OCI-LY3 (cell line): ENCODE measurements at regions not wholly inside any gene's neighbourhood (a gene's known extent, or its start where the extent isn't known, plus 50 kb on each side); places are given as distances from the start of the nearest gene placed in this dataset.

ENCODE experiments used
- H2AFZ ChIP-seq: fragments of 200-600, 300-600 bp; shearing (Covaris generic); 2 replicates; pipeline ENCODE4 v1.6.0; 2014; ENCODE audit warnings: antibody characterized with exemption, low read depth, low read length
- H3K27ac ChIP-seq: fragments of 200-600, 300-600 bp; sonication (generic); 2 replicates; pipeline ENCODE4 v1.5.1; 2014; ENCODE audit warnings: mild to moderate bottlenecking, low read length, moderate library complexity, mixed read lengths
- H3K27me3 ChIP-seq: fragments of 200-600, 300-600 bp; sonication (generic); 2 replicates; pipeline ENCODE4 v1.6.1; 2014; ENCODE audit warnings: low read depth, low read length, mixed read lengths
- H3K36me3 ChIP-seq: fragments of 200-600, 300-600 bp; sonication (generic); replicated peaks from 2 replicates; pipeline ENCODE3; 2014; ENCODE audit warnings: low read depth, low read length, mixed read lengths
- H3K4me1 ChIP-seq: fragments of 300-600, 200-600 bp; sonication (generic); 2 replicates; pipeline ENCODE4 v1.6.1; 2014; ENCODE audit warnings: low read length, mixed read lengths
- H3K4me2 ChIP-seq: fragments of 200-600, 300-600 bp; sonication (generic); 2 replicates; pipeline ENCODE4 v1.6.1; 2014; ENCODE audit warnings: low read length, mixed read lengths
- H3K4me3 ChIP-seq: fragments of 300-600, 200-600 bp; sonication (generic); 2 replicates; pipeline ENCODE4 v1.5.1; 2014; ENCODE audit warnings: antibody characterized with exemption, mild to moderate bottlenecking, low read length, moderate library complexity
- H3K79me2 ChIP-seq: fragments of 300-600, 200-600 bp; shearing (Covaris generic); 2 replicates; pipeline ENCODE4 v1.6.1; 2014; ENCODE audit warnings: mild to moderate bottlenecking, low read length, mixed read lengths
- H3K9ac ChIP-seq: fragments of 300-600, 200-600 bp; shearing (Covaris generic); 2 replicates; pipeline ENCODE4 v1.6.0; 2014; ENCODE audit warnings: mild to moderate bottlenecking, low read length, moderate library complexity
- H3K9me3 ChIP-seq: fragments of 200-600, 300-600 bp; shearing (Covaris generic); 2 replicates; pipeline ENCODE4 v1.6.1; 2014; ENCODE audit warnings: low read length, mixed read lengths; ENCODE audit not compliant: insufficient read depth
- H4K20me1 ChIP-seq: fragments of 200-600, 300-600 bp; sonication (generic); 2 replicates; pipeline ENCODE4 v1.6.1; 2016; ENCODE audit warnings: low read length, mixed read lengths; ENCODE audit not compliant: insufficient read depth
- CTCF ChIP-seq: fragments of 200-600, 300-600 bp; sonication (generic); IDR thresholded peaks from 2 replicates; pipeline ENCODE4 v1.5.1; 2014; ENCODE audit warnings: antibody characterized with exemption, low read length, low read depth
- EZH2phosphoT487 ChIP-seq: fragments of 200-600 bp; shearing (Covaris generic); IDR thresholded peaks from 2 replicates; pipeline ENCODE4 v1.6.1; 2018; ENCODE audit warnings: antibody characterized with exemption, mixed run types, low read depth

DNA sequence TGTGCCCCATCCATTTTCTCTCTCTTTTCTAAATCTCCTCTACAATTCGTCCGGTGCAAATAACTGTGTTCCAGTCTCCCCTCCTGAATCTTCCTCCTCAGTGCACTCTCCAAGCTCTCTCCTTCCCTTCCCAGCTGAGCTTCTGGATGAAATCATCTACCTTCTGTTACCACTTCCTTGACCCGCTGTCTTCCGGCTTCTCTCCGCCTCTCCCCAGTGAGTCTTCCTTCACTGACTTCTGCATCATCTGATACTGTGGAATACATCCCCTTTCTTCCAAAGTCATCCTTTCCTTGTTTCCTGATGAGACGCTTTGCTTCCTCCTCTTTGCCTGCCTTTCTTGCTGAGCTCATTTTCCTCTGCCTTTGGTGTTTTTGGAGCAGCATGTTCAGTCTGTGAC, 96.9 kb downstream of the MAB21L3 start:
- no peak overlapping the region for H3K4me2 ChIP-seq
- H3K4me3 ChIP-seq, result no peak overlapping the region
- no peaks in the 10 kb centered on the region for H3K9me3 ChIP-seq
- H2AFZ ChIP-seq, result no peak overlapping the region
- TF ChIP-seq EZH2phosphoT487, result no peak
- TF ChIP-seq CTCF, result no peak
- no peaks in the 10 kb centered on the region for H4K20me1 ChIP-seq
- no peaks in the 10 kb centered on the region for H3K79me2 ChIP-seq
- no peak overlapping the region for H3K9ac ChIP-seq
- H3K36me3 ChIP-seq, result no peaks in the 10 kb centered on the region
- H3K4me1 ChIP-seq, result no peaks in the 10 kb centered on the region
- no peaks in the 10 kb centered on the region for H3K27me3 ChIP-seq
- no peak overlapping the region for H3K27ac ChIP-seq

DNA sequence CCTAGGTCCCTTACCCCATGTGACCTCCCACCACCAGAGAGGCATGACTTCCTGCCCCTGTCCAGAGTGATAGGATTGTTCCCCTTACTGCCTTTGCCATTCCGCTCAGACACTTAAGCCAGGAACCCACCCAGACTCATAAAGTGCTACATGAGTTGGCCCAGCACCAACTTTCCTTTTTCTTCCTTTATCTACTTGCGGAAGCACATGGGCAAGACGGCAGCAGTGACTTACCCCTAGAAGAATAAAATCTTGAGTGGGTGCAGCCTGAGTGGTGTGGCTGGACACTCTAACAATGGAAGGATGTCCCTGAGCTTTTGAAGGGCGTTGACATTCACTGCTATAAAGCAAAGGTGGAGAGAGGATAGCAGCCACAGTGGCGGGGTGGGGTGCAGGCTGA, 100.1 kb downstream of the MAB21L3 start:
- no peak overlapping the region for H3K27ac ChIP-seq
- H4K20me1 ChIP-seq, result no peaks in the 10 kb centered on the region
- H3K79me2 ChIP-seq, result no peaks in the 10 kb centered on the region
- no peaks in the 10 kb centered on the region for H3K36me3 ChIP-seq
- no peak overlapping the region for H3K9ac ChIP-seq
- no peak overlapping the region for H3K4me3 ChIP-seq
- no peaks in the 10 kb centered on the region for H3K27me3 ChIP-seq
- no peaks in the 10 kb centered on the region for H3K4me1 ChIP-seq
- no peaks in the 10 kb centered on the region for H3K9me3 ChIP-seq
- no peak for TF ChIP-seq EZH2phosphoT487
- TF ChIP-seq CTCF, result no peak
- H3K4me2 ChIP-seq, result no peak overlapping the region
- H2AFZ ChIP-seq, result no peak overlapping the region

- no peaks in the 10 kb centered on the region for H3K79me2 ChIP-seq
- H3K4me1 ChIP-seq, result peaks cover 4% of the 10 kb centered on the region
- no peaks in the 10 kb centered on the region for H4K20me1 ChIP-seq
- no peak overlapping the region for H3K9ac ChIP-seq
- H2AFZ ChIP-seq, result no peak overlapping the region
- TF ChIP-seq CTCF, result no peak
- TF ChIP-seq EZH2phosphoT487, result no peak
- H3K27me3 ChIP-seq, result no peaks in the 10 kb centered on the region
- H3K4me2 ChIP-seq, result no peak overlapping the region
- H3K27ac ChIP-seq, result no peak overlapping the region
- H3K36me3 ChIP-seq, result no peaks in the 10 kb centered on the region
- no peak overlapping the region for H3K4me3 ChIP-seq
- H3K9me3 ChIP-seq, result no peaks in the 10 kb centered on the region
These were observed 107.7 kb downstream of the MAB21L3 start for GRCh38 chr1:116218922-116219321.

DNA sequence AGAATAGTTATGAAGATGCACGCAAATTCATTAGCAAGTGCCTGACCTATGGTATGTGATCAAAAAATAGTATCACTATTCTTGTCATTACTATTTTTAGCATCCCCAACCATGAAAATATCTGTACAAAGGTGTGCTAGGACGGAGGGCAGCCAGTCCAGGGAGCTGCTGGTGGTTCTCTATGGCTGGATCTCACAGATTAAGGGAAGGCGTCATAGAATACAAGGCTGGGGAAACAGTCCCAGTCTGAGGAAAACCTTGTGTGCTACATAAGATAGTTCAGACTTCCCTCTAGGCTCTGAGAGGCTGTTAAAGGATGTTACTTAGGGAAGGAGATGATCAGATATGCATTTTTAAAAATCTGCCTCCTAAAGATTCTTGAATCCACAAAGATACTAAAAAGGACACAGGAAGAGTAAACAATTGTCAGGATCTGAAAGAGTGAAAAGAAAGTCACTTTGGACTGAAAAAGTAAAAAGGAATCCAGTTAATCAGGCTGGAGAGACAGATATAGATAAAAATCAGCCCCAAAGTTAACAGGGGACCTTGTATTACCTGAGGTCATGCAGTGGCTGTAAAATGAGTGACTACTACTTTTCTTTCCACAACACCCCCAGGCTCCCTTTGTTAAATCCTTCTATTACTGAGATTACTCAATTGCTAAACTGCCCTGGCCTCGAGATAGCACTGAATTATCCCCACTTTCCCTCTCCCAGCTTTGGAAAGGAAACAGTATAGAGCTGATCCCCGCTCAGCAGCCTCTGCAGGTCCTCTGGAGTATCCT, 108.6 kb downstream of the MAB21L3 start:
- no peaks in the 10 kb centered on the region for H4K20me1 ChIP-seq
- no peak for TF ChIP-seq EZH2phosphoT487
- no peak for TF ChIP-seq CTCF

More for the DNA sequence above, 108.6 kb downstream of the MAB21L3 start:
- H3K79me2 ChIP-seq, result no peaks in the 10 kb centered on the region
- no peak overlapping the region for H2AFZ ChIP-seq
- no peak overlapping the region for H3K4me3 ChIP-seq
- peaks cover 13% of the 10 kb centered on the region for H3K4me1 ChIP-seq
- H3K9me3 ChIP-seq, result no peaks in the 10 kb centered on the region
- H3K27ac ChIP-seq, result no peak overlapping the region
- H3K4me2 ChIP-seq, result no peak overlapping the region
- H3K9ac ChIP-seq, result no peak overlapping the region
- no peaks in the 10 kb centered on the region for H3K36me3 ChIP-seq
- H3K27me3 ChIP-seq, result no peaks in the 10 kb centered on the region
